ENCODE measurements at regions not wholly inside any gene's neighbourhood (a gene's known extent, or its start where the extent isn't known, plus 50 kb on each side); places are given as distances from the start of the nearest gene placed in this dataset.

GRCh38 chr2:134144651-134145050 is 109.2 kb upstream of the MGAT5 start:
- TF ChIP-seq CTCF (IDR thresholded peaks at IDR 0.05): no peak
- TF ChIP-seq POLR2A (IDR thresholded peaks at IDR 0.05; ENCODE audit: low read depth): no peak
- no peak for TF ChIP-seq POLR2AphosphoS5 (IDR thresholded peaks at IDR 0.05)
- TF ChIP-seq EP300 (IDR thresholded peaks at IDR 0.05): no peak

All from esophagus muscularis mucosa (tissue), 4 donors.